ENCODE measurements at regions not wholly inside any gene's neighbourhood (a gene's known extent, or its start where the extent isn't known, plus 50 kb on each side); places are given as distances from the start of the nearest gene placed in this dataset.

DNA sequence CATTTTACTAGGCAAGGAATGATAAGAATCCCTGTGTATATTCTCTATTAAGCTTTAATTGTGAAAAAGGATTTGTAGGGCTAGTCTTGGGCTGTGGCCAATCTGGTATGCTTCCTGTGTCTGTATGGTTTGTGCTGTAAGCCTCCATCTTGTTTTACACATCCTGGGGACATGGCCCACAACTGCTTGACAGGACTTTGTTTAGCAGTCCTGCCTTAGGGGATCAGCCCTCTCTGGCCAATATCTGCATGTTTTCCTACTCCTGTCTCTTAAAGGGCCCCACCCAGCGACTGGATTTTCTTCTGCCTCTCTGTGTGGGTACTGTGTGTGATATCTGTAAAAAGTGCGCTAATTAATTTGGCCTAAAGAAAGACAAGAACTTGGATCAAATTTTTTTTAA is 813.2 kb downstream of the PLA2G4A start:
- TF ChIP-seq, protein P1, sequence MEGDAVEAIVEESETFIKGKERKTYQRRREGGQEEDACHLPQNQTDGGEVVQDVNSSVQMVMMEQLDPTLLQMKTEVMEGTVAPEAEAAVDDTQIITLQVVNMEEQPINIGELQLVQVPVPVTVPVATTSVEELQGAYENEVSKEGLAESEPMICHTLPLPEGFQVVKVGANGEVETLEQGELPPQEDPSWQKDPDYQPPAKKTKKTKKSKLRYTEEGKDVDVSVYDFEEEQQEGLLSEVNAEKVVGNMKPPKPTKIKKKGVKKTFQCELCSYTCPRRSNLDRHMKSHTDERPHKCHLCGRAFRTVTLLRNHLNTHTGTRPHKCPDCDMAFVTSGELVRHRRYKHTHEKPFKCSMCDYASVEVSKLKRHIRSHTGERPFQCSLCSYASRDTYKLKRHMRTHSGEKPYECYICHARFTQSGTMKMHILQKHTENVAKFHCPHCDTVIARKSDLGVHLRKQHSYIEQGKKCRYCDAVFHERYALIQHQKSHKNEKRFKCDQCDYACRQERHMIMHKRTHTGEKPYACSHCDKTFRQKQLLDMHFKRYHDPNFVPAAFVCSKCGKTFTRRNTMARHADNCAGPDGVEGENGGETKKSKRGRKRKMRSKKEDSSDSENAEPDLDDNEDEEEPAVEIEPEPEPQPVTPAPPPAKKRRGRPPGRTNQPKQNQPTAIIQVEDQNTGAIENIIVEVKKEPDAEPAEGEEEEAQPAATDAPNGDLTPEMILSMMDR (IDR thresholded peaks at IDR 0.05; ENCODE audit: extremely low read depth, missing control alignments) = no peak
- DNase-seq (ENCODE audit: low spot score) = no peak

DNA sequence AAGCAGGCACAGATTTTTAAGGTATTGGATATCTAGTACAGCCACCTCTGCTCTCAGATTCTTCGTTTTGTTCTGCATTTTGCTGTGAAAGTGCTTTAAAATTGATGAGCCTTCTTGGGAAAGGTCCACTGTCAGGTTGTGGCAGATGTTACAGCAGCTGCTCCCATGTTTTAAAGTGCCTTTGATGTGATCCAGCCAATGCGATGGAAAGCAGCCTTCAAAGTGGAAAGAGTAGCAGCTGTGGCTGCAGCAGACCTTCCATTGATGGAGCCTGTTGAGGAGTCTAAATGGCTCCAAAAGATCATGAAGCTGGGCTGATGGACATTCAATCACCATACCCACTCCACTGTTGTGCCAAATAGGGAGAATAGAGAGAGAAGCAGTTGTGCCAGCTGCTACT is 816.9 kb downstream of the PLA2G4A start:
- TF ChIP-seq, protein P1 (IDR thresholded peaks at IDR 0.05; ENCODE audit: extremely low read depth, missing control alignments) = no peak
- no peak for DNase-seq (ENCODE audit: low spot score)

DNA sequence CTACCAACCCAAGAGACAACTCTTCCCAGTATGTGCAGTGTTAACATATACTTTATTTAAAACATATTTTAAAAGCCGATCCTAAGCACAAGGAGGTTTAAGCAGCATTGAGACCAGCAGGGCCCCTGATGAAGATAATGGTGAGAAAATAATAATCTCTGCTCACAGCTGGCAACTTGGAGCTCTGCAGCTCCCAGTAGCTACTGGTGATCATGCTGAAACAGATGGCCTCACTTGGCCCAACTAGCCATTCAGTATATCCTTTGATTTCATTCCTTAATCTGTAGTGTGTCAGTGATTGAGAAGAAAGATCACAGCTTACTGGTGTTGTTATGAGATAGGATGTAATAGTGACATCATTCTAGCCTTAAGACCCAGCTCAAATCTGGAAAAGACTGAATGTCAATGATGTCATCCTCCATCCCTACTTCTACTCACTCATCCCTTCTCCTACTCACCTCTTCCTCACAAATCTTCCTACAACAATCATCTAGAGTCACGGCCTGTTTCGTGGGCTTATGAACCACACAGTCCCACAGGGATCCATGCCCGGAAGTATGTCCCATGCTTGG is 817.9 kb downstream of the PLA2G4A start:
- DNase-seq (ENCODE audit: low spot score) = no peak
- TF ChIP-seq, protein P1 (IDR thresholded peaks at IDR 0.05; ENCODE audit: extremely low read depth, missing control alignments) = no peak

DNA sequence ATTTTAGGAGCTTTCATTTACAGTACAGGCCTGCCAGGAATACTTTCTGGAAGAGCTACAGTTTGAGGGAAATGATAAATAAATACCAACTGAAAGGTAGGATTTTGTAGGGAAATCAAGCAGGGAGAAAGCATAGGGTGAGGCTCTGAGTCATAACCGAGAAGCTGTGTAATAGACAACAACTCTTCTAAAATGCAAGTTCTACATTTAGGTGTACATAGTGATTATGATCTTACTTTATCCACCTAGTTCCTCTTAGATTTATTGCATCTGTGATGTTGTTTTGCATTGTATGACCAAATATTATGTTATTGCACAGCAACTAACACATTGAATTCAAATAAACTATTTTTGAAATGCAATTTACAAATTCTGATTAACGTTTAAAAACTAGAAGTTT is 819.3 kb downstream of the PLA2G4A start:
- TF ChIP-seq, protein P1 (IDR thresholded peaks at IDR 0.05; ENCODE audit: extremely low read depth, missing control alignments) = no peak

DNA sequence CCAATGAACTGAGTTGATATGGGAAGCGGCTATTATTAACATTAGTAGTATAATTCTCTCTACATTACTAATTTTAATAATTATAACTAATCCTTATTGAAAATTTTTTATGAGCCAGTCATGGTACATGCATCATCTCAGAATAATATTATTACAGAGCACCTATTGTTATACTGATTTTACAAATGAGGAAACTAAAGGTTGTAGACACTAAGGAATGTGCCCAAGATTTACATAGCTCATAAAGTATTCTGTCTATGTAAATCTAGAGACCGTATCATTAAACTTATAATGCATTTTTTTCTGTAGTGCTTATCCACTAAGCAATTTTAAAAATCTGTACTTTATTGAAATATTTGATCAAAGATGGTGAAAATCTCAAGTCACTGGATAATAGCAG is 825.9 kb downstream of the PLA2G4A start:
- no peak for DNase-seq (ENCODE audit: low spot score)
- TF ChIP-seq, protein P1 (IDR thresholded peaks at IDR 0.05; ENCODE audit: extremely low read depth, missing control alignments) = no peak

More for the DNA sequence above, 819.3 kb downstream of the PLA2G4A start:
- DNase-seq (ENCODE audit: low spot score) = no peak

DNA sequence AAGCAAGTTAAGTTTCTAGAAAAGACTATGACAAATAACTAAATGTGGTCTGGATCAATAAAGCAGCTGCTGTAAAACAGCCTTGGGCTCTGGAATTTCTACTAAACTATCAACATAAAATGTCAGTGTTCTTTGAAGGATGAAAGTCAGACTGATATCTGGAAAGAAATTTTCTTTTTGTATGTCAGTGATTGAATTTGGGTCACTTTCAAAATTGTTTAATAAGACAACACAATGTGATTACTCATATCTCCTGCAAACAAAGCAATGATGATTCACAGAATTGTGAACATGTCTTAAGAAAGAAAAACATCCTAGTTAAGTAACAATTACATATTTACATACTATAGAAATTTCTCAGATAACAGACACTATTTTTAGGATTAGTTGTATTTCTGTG is 826.4 kb downstream of the PLA2G4A start:
- DNase-seq (ENCODE audit: low spot score) = no peak

DNA sequence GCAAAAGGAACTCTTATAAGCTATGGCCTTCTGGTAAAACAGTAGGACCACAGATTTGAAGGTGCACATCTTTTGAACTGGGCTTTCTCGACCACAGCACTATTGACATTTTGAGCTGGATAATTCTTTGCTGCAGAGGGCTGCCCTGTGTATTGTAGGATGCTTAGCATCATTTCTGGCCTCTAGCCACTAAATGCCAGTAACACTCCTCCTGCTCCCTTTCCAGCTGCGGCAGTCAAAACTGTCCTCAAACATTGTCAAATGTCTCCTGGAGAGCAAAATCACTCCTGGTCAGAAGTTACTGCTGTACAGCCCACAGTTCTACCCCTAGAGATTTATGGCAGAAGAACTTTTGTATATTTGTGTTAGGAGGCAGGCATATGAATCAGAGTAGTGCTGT is 836.7 kb downstream of the PLA2G4A start:
- no peak for DNase-seq (ENCODE audit: low spot score)
- TF ChIP-seq, protein P1 (IDR thresholded peaks at IDR 0.05; ENCODE audit: extremely low read depth, missing control alignments) = no peak

More for the DNA sequence above, 826.4 kb downstream of the PLA2G4A start:
- TF ChIP-seq, protein P1 (IDR thresholded peaks at IDR 0.05; ENCODE audit: extremely low read depth, missing control alignments) = no peak
